Renal pelvis (tissue), 1 donor: ENCODE measurements at regions not wholly inside any gene's neighbourhood (a gene's known extent, or its start where the extent isn't known, plus 50 kb on each side); places are given as distances from the start of the nearest gene placed in this dataset.

Experiments used
- DNase-seq: peaks from one replicate; pipeline ENCODE4 v3.0.0-alpha.2; 2013

DNA sequence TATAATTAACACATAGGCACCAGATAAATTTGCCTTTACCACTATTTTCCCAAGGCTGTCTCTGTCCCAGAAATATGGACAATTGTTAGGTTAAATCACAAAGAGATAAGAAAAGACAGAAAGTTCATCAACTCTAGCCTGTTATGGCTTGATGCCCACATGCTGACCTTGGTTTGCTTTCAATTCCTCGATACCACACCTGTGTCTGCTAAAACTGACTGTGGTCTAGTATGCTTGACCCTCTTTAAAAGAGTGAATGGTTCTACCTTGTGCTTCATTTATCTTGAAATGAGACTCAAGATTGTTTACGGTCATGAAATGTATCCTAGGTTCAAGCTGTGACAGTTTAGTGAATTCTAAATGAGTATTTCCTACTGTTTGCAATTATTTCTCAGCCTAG is 909.0 kb upstream of the LRRTM1 start:
- DNase-seq, result no peak

DNA sequence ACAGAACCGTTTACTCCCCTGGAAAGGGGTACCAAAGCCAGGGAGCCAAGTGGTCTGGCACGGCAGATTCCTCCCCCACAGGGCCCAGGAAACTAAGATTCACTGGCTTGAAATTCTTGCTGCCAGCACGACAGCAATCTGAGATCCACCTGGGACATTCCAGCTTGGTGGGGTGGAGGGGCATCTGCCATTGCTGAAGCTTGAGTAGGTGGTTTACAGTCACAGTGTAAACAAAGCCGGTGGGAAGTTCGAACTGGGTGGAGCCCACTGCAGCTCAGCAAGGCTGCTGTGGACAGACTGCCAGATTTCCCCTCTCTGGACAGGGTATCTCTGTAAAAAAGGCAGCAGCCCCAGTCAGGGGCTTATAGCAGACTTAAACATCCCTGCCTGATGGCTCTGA is 901.7 kb upstream of the LRRTM1 start:
- no peak for DNase-seq

DNA sequence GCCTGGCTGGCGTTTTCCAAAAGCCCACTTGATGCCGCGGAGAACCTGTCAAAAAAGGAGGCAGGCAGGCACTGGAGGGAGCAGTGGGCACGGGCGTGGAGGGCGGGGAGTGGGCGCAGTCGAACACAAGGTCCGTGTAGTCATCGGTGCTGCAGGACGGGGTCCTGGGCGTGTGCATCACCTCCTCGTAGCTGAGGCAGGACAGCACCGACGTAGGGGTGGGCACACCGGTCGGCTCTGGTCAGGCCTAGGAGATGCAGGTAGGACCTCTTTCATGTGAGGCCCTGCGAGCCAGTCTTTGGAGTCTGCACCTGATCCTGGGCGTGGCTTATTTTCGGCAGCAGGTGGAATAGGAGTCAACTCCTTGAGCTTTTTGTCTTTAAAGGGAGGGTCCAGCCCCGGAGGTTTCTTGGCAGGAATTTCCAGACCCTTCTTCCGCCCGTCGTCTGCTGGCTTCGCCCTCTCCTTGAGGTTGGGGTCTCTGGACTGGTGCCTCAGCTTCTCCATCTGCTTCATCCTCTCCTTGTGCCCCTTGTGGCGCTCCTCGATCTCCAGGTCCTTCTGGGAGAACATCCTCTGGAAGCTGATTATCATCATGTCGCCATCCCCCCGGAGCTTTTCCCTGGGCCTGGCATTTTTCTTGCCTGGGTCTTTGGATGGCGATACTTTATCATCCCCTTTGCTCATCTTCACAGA is 892.5 kb upstream of the LRRTM1 start:
- no peak for DNase-seq

DNA sequence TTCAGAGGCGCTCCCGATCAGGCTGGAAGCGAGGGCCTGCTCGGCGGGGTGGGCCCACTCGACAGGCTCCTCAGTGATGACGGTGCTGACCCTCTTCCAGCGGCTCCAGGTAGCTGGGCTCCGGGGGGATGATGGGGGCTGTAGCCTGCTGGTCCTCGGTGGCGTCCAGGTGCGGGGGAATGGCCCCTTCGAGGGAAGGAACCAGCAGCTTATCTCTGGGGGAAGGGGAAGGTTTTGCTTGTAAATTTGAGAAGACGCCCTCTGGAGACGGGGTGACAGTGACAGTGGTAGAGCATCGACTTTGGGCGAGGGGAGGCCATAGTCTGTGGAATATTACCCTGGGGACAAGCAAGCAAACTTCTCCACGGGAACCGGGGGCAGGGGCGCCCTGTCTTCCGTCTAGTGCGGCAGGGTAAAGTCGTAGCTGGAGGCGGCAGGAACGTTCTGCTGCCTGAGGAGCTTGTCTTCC is 891.9 kb upstream of the LRRTM1 start:
- no peak for DNase-seq

DNA sequence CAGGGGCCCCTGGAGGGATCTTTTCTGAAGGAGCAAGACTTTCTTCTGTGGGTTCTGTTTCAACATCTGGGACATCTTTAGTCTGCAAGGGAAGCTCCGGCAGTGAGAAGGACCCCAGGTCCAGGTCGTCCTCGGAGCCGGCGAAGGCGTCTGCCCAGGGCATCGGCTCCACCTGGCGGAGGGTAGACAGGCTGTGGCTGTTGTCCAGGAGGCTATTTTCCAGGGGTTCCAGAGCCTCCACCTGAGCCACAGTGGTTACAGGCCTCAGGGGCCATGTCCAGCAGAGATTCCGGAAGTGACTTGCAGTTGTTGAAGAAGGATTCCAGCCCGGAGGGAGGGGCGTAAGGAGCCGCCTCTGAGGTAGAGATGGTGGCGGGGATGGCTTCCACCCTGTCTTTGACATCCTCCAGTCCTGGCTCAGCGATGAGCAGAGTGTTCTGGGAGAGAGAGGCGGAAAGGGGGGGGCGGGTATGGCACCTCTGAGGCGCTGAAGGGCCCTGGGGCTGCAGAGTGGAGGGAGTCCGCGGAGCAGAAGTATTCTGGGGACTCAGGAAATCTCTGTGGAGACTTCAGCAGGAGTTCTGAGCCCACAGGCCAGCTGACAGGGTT is 891.3 kb upstream of the LRRTM1 start:
- no peak for DNase-seq

DNA sequence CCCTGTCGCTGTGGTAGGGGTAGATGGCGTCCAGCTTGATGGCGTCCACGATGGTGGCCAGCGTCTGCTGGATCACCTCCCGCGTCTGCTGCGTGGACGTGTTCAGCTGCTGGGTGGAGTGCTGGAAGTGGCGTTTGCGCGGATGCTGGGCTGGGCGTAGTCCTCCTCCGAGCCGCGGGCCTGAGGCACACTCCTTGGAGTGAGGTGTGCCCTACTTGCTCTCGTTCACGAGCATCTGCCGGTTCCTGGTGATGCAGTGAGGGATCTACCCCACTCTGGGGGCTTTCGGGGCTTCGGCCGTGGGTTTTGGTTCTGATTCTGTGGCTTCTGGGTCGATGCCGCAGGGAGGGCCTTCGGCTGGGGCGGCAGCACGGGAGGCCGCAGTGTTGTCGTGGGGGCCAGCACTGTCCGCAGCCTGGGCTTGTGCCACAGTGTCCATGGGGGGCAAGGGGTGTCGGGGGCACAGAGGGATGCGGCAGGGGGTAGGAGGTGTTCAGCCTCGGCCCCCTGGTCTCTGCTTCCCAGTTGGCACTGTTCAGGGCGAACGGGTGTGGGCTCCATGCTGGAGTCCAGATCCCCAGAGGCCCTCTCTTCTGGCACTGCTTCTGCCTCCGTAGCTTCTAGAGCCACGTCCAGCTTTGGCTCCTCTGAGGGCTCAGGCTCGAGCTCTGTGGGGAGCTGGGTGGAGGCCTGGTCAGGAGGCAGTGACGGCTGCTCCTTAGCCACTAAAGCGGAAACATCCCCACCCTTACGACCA is 890.6 kb upstream of the LRRTM1 start:
- no peak for DNase-seq

DNA sequence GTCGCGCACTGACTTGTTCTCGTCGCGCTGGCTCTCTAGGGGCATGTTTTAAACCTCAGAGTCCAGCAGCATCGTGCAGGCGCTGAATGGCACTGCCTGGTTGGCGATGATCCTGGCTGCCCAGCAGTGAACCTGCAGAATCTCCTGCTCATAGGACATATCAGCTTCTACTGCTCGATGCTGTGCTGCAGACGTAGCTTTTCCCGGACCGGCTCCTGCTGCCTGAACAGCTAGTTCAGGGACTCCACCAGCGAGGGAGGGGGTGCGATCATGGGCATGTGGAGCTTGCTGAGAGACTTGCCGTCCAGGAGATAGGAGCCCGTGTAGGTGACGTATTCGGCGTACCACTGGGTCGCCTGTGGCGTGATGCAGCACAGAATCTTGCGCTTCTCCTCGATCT is 890.0 kb upstream of the LRRTM1 start:
- no peak for DNase-seq

DNA sequence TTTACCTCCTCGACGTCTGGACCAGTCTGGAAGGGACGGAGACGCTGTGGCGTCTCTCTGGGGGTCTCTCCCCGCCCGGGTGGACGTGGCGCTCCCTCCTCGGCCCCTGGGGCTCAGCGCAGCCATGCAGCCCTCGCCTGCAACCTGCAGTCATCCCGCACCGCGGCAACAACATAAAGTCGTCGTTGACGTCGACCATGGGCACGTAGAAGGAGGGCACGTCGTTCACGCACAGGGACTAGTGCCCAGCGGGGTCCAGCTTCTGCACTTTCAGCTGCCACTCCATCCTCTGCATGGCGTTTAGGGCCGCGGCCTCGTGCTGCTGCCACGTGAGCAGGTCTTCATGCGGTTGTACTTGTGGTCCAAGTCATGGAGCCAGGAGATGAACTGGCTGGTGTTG is 889.6 kb upstream of the LRRTM1 start:
- no peak for DNase-seq

DNA sequence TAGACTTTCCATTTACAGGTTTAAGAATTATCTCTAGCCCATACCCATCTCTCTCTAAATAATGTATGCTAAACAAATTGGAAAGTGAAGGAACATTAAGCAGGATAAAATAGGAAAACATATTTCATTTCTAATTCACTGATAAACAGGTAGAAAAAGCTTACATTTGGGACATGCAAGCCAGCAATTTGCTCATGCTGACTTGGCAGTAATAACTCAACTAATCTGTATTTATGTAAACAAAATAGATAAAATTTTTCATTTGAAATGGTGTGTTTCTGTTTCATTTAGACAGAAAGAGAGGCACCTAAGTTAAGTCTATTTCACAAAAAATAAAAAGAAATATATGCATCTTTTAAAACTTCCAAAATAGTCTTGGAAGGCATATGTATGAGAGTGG is 877.3 kb upstream of the LRRTM1 start:
- no peak for DNase-seq

DNA sequence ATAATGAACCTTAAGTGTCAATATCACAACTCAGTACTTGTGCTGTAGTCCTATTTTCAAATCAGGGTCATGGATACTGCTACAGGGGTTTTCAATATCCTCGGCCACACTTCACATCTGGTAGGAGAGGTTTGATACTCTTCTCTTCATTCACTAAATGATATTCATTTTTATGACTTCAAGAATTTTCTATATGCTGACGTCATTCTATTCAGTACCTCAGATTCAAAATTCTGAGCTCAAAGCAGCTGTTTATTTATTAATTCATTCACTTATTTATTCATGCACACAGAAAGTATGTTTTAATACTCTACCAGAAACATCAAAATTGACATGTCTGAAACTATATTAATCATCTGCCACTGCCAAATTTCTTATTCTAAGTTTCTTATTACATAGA is 866.9 kb upstream of the LRRTM1 start:
- no peak for DNase-seq

DNA sequence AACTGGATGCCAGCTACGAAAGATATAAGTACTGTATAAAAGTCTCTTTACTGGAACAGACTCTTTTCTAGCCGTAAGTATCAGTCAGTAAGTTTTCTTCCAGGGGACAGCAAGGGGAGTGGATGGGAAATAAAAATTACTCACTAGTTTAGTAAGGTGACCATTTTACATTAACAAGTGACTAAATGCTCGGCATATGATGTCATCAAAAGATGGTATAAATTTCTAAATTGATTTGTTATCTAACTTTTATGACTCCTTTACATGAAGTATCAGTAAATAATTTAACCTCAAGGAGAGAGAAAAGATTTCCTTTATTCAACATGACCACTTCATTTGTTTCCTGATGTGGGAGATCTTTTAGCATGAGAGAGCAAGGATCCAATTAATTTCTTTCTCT is 859.0 kb upstream of the LRRTM1 start:
- DNase-seq, result no peak

DNA sequence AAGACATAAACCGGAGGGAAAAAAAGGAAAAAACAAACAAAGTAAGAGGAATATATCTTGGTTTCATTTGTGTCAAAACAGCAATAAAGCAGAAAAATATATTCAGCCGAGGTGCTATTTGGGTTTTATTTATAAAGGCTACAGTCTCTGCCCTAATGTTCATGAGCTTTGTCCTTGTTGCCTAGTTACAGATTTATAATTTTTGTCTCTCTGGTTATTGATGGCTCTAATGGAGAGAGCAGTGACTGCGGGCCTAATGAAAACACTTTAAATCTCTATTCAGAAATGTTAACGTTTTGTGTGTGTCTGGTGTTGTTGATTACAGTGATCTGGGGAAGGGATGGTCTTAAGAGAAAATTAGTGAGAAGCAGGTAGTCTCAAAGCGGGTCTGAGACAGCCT is 854.0 kb upstream of the LRRTM1 start:
- DNase-seq, result no peak

DNA sequence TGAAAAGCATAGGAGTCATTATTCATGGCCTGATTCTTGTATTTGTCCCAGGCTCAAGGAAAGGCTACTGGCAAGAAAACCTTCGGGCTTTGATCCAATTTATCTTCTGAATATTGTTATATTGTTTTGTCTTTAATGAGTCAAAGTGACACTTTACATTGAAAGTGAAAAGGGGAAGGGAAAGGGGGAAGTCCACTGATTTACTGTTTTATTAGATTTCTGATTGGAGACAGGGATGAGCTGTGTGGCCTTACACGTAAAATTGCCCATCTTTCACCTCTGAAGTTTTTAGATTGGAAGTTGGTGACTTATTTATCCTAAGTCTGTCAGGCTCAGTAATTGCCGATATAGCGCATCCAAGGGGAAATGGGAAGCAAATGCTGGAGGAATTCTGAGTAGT is 843.8 kb upstream of the LRRTM1 start:
- no peak for DNase-seq

DNA sequence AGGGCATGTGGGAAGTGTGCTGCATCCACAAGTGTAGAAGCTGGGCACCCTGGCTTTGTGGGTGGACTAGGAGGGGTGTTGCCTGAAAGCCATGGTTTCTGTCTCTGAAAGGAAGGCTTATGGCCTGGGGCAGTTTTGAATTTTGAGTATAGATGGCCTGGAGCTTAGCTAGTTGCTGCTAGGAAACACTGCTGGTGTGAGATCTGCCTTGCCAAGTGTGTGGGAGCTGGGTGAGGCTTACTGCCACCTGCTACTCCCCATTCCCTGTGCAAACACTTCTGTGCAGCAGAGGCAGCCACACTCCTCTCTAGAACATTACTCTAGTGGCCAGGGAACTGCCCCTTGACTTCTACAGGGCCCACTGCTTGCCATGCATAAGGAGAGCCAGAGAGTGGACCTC is 831.7 kb upstream of the LRRTM1 start:
- DNase-seq, result no peak

DNA sequence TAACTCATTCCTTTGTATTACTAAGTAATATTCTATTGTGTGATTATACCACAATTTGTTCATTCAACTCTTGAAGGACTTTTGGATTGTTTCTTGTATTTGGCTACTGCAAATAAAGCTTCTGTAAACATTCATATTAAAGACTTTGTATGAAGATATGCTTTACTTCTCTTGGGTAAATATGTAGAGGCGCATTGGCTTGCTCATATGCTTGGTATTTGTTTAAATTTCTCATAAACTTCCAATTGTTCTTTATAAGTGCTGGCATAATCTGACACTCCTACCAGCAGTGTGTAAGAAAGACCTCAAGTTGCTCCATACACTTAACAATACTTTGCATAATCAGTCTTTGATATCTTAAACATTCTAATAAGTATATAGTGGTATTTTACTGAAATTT is 792.8 kb upstream of the LRRTM1 start:
- DNase-seq, result no peak

DNA sequence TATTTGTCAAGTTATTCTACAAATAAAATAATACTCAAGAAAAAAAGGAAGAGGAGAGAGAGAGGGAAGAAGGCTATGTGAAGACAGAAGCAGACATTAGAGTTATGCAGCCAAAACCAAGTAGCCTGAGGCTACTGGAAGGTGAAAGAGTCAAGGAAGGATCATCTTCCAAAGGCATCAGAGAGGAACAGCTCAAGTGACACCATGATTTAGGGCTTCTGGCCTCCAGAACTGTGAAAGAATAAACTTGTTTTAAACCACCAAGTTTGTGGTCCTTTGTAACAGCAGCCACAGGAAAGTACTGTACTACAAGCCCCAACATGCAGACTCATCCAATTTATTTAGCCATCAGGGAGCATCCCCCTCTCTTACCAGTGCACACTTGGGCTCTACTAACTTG is 788.5 kb upstream of the LRRTM1 start:
- peak; percentile 5 for DNase-seq

DNA sequence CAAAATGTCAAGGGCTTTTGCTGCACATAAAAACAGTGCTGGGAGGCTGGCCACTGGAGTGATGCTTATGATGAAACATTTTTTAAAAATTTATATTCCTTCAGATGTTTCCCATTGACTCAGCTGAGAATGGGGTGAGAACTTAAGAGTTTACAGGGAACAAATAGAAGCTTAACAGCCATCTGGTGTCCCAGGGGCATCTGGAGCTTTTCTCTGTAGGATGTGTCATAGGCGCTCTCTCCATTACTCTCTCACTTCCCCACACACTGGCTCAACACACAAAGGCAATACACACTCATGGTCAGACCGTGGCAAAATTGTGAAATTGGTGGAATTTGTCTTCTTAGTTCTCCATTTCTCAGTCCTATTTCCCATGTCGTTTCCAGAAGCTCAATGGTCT is 783.1 kb upstream of the LRRTM1 start:
- DNase-seq, result no peak

DNA sequence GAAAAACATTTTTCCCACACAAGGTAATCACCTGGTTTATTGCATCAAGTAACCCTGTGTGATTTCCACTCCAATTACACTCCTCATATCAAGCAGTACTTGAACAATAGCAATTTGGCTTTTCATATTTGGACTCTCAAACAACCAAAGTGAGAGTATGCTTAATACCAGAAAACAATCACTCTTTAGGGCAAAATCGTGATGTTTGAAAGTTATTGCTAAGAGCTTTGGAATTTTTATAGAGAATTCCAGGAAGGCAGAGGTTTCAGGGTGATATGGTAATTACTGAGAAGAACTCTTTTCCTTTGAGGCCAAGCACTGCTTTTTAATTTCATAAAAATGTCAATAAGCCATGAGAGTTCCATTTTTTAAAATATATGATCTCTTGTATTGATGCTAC is 779.5 kb upstream of the LRRTM1 start:
- no peak for DNase-seq

DNA sequence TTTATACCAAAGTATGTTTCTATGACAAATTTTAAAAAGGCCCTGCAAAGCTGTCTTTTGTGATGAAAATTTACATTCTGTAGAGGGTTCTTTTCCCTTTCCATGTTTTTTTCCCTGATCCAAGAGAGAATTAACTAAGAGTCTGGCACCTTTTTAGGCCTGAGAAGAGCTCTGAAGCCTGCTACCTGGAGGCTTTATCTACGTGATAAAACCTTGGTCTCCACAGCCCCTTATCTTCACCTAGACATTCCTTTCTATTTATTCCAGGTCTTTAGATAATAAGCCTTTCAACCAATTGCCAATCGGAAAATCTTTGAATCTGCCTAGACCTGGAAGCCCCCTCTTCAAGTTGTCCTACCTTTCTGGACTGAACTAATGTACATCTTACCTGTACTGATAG is 774.1 kb upstream of the LRRTM1 start:
- no peak for DNase-seq

DNA sequence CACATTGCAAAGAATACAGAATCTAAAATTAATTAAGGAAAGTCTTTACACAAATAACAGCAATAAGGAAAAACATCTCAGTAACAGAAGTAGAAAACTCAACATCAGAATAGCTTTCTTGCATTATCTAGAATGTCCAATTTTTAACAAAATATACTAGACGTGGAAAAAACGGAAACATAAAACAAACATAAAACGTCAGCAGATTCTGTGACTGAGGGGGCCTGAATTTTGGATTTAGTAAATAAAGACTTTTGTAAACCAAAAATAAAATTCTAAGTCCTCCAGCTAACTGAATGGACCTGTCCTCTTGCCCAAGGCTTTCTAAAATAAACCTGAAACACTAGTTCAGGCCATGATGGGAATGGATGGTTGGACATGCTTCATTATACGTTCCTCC is 773.5 kb upstream of the LRRTM1 start:
- no peak for DNase-seq

DNA sequence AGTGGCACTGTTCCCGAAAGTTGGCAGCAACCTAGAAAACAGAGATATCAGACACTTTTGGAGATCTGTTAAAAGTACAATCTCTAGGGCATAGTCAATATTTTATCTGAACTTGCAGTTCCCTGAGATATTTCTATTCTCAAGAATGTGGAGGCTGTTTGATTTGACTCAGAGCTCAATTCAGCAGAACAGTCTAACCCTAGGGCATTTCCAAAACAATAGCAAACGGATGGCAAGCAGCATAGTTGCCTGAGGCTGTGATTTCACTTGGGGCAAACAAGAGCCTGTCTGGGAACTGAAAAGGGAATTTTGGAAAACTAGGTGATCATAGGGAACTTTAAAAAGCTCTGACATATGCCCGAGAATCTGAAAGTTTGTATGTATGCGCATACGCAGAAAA is 772.8 kb upstream of the LRRTM1 start:
- DNase-seq, result no peak

DNA sequence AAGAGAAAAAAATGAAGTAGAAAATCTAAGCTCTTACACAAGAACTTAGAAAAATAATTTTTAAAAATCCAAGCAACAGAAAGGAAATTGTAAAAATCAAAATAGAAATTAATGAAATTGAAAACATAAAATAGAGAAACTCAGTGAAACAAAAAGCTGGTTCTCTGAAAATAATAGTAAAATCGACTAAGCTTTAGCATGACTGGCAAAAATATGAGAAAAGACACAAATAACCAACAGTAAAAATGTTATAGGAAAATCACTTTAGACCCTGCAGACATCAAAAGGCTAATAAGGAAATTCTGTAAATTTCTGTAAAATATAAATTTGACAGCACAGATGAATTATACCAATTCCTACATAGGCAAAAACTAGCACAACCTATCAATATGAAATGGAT is 768.9 kb upstream of the LRRTM1 start:
- no peak for DNase-seq

DNA sequence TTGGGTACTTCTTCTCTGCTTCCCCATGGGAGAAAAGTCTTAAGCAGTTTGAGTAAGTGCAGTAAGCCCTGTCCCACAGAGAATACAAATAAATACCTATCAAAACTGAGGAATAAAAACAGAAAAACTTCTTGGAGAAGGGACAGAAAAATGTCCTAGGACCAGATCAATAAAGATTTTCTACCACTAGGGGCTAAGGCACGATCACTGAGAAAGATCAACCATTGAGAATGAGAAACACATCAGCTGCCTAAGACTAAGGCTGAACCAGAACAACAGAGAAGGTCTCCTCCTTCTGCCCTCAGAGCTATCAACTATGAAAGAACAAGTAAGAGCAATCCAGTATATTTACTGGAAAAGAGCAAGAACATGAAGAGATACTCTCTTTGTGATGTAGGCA is 763.6 kb upstream of the LRRTM1 start:
- no peak for DNase-seq

DNA sequence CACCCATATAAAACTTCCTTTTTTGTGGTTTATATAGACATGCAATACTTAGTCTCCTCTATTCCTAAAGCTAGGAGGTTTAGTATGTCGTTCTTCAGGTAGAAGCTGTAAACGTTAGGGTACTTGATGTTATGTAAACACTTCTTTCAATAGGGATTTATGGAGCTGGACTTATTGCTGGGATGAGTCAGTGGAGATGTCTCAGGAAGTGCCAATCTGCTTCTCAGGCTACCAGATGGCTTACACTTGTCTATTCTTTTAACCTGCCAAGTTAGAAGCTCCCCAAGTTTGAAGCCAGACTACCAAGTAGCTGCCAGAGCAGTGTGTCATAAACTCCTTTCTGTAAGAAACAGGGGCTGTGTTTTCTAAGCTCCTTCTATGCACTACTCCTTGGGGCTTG is 756.5 kb upstream of the LRRTM1 start:
- DNase-seq, result no peak
